GM18498 (cell line): ENCODE measurements at regions not wholly inside any gene's neighbourhood (a gene's known extent, or its start where the extent isn't known, plus 50 kb on each side); places are given as distances from the start of the nearest gene placed in this dataset.

ENCODE experiments used
- ATAC-seq: cut with Tn5 transposase; IDR thresholded peaks from one replicate; pipeline ENCODE4 v1.9.1; 2021; ENCODE audit warnings: mild to moderate bottlenecking, moderate library complexity; ENCODE audit not compliant: unreplicated experiment

DNA sequence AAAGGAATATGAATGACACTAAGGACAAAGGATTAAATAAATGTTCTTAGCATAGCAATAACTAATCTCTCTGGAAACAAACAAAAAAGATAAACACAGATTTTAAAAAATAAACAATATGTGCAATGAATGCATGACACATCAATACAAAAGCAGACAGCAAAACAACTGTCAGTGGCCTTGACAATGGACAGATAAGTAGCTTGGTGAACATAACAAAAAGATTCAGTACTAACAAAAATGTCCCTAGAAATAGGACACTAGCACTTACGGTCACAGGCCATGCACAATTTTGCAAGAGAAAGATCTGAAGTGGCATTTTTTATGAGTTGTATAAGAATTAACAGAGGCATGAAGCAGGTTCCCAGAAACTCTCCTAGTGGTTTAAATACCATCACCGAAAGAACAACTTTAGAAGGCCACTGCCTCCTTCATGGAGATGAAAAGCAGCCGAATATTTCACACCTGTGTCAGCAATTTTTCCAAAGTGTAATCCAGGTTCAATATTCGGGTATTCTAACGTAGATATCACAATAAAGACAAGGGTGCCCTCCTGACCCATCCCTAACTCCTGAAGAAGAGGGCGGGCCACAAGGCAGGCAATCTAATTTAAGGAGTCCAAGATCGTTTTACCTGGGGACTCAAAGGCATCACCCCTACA is 231.3 kb upstream of the MKLN1 start:
- ATAC-seq: no peak

- no peak for ATAC-seq
Observed at GRCh38 chr7:131097662-131098376, 229.9 kb upstream of the MKLN1 start.

DNA sequence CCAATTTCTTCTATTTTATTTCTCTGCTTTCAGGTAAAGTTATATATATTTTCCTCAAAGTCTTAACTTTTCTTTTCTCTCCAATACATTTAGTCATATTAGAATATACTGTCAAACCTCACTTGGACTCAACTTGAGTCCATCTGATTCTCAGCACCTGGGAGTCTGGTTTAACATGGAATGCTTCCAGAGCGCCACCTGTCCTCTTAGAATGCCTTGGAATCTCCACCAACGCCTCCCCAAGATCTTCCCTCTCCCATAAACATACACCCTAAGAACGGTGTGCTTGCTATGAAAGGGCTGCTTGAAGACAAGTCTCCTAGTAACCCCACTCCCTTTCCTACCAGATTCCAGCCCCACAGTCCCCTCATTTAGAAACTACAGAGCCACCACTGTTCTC is 229.1 kb upstream of the MKLN1 start:
- no peak for ATAC-seq

DNA sequence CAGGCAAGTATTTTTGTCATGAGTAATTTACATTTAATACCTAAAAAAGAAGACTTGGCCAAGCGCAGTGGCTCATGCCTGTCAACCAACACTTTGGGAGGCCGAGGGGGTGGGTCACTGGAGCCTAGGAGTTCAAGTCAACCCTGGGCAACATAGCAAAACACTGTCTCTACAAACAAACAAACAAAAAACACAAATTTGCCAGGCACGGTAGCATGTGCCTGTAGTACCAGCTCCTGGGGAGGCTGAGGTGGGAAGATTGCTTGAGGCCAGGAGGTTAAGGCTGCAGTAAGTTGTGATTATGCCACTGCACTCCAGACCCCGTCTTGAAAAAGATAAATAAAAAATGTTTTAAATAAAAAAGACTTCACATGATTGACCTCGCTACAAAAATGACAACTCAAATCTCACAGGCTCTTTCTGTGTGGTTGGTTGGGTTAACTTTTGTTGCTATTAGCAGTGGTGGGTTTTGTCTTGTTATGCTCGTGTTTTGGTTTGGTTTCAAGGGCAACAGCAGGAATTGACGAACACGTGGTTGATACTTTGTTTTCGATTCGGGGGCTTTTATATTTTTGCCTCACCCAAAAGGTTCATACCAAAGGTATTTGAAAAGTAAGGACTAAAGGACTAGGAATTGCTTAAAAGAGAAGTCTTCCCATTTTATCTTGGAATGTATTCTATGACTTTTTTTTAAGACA is 227.2 kb upstream of the MKLN1 start:
- ATAC-seq: no peak

DNA sequence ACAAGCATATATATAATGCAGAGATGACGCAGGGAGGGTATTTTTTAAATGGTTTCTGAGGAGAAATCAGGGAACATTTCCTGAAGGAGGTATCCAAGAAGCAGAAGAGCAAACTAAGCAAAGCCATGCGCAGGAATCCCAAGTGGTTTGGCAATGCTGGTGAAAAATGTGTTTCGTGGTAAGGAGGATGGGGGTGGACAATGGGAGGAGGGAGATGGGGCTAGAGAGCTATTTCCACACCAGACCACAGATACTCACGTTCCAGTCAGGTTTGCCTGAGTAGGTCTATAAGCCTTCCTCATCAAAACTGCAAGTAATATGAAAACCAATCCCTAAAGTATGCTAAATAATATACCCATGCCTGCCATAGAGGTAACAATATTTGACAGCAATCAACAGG is 223.7 kb upstream of the MKLN1 start:
- no peak for ATAC-seq

GRCh38 chr7:131104596-131105293 is 222.9 kb upstream of the MKLN1 start:
- no peak for ATAC-seq

DNA sequence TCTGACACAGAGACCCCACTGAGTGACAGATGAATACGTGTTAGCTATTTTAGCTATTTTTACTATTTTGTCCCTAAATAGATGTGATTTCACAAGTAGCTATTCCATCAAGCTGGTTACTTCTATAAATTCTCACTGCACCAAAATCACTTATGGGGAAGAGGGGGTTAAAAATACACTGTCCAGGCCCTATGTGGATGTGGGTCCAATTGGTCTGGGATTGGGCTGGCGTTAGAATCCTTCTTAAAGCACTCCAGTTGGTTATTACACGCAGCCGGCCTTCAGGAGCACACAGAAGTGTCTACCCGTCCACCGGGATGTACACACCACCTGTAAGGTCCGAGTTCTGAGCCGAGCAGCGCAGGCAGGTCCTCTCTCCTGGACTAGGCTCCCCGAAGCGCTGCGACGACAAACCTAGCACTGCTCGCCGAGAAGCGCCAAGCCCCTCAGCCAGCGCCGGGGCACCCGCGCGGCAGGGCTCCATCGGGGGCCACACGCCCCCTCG is 222.3 kb upstream of the MKLN1 start:
- ATAC-seq: no peak

- peak; percentile 53 for ATAC-seq
Observed at GRCh38 chr7:131105799-131106680, 221.6 kb upstream of the MKLN1 start.

- no peak for ATAC-seq
Observed at GRCh38 chr7:131106681-131107336, 220.9 kb upstream of the MKLN1 start.

DNA sequence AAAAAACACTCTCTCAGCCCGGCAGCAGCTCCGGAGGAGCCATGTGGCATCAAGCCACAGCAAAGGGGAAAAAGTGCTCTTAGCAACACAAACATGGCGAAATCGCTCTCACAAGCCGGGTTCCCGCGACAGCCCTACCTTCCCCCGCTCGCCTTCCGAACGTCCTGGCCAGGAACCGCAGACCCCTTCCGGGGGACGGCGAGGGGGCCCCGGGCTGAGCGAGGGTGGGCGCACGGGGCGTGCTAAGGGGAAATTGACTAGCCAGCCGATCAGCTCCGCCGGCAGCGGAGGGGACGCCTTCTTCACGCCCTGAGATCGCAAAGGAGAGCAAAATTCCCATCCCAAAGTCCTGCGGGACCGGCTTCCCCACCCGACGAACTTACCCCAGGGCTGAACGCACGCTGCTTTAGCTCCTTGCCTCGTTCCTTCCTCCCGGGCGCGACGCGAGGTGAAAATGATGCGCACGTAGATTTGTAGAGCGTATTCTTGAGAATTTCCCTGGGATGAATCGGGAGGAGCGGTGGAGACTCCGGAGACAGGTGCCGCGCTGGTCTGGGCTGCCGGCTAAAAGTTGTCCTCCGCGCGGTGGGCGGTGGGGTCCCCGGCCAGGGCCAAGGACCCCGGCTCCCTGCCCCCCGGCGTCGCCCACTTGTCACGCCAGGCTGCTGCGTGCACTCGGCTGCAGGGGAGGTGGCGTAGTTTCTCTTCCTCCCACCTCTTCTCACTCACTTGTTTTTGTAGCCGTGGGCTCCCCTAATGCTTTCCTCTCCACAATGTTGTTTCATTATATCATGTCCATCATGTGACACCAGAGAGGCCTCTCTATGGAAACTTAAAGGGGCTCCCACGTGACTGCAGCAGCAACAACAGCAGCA is 220.1 kb upstream of the MKLN1 start:
- peak; percentile 43 for ATAC-seq

- ATAC-seq: no peak
Observed at GRCh38 chr7:131108212-131108940, 219.3 kb upstream of the MKLN1 start.

- ATAC-seq: no peak
Observed at GRCh38 chr7:131109011-131109758, 218.5 kb upstream of the MKLN1 start.

GRCh38 chr7:131109759-131110296 is 217.8 kb upstream of the MKLN1 start:
- peak; percentile 17 for ATAC-seq

DNA sequence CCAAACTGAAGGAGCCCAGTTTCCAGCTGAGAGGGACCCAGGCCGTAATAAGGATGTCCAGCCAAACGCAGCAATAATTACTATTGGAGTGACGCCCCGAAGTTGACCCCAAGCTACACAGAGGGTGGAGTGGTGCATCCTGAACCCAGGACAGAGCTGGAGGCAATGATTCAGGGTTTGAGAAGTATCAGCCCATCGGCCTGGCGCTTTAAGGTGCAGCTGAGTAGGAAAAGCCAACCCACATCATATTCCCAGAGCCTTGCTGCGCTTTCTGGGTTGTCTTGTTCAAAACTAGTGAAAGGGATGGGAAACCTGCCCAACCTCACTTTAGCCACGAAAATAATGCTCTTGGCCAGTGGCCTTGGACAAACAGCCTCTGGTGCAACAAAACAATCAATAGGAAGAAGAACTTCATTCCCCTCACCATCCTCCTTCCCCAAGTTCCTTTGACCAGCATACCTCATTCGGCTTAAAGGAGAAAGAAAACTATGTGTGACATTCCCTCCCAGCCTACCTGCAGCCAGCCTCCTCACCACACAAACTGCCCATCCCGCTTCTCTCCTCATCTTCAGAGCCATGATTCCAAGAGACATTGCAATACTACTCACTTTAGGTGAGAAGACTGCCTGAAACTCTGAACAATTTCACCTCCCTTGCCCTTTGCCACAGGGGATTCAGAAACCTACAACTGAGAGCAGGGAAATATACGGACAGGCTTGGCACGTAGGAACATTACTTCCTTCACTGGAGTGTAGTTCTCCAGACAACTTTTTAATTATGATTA is 217.2 kb upstream of the MKLN1 start:
- no peak for ATAC-seq

DNA sequence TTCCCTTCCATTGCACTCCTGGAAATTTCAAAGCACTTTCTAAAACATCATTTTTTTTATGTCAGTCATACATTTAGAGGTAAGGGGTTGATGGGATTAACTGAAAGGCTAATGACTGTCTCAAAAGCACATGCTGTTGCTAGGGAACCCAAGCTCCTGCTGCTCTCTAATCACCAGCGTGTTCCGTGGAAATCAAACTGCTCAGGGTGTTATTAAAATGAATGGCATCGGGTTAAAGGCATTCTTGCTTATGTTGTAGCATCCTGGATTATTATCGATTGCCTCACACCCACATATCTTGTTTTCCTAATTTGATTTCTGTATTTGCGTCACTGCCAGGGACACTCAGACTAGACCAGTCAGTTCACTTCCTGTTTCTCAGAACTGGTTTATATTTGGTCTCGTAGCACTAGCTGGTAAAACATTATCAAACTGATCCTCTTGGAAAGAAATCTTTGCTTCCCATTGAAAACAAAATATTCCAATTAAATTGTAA is 216.5 kb upstream of the MKLN1 start:
- ATAC-seq: no peak

- ATAC-seq: no peak
Observed at GRCh38 chr7:131111792-131112191, 215.9 kb upstream of the MKLN1 start.
